H9 (cell line): ENCODE measurements at regions not wholly inside any gene's neighbourhood (a gene's known extent, or its start where the extent isn't known, plus 50 kb on each side); places are given as distances from the start of the nearest gene placed in this dataset.

Experiments used
- DNase-seq: peaks from one replicate; pipeline ENCODE4 v3.0.0-alpha.2; 2017
- H2AFZ ChIP-seq: one replicate; pipeline ENCODE4 v1.6.1; 2013; ENCODE audit warnings: mild to moderate bottlenecking, low read length, control low read depth, moderate library complexity
- H2AK5ac ChIP-seq: 2 replicates; pipeline ENCODE4 v1.6.1; 2013; ENCODE audit warnings: low read length, control low read depth, mixed read lengths; ENCODE audit not compliant: insufficient read length
- H2BK120ac ChIP-seq: one replicate; pipeline ENCODE4 v1.6.1; 2013; ENCODE audit warnings: low read depth, mild to moderate bottlenecking, low read length, control low read depth, inconsistent platforms; ENCODE audit not compliant: poor library complexity, severe bottlenecking
- H2BK12ac ChIP-seq: 2 replicates; pipeline ENCODE4 v1.6.1; 2013; ENCODE audit warnings: low read length, control low read depth, mixed read lengths, low read depth; ENCODE audit not compliant: insufficient read length
- H2BK15ac ChIP-seq: 2 replicates; pipeline ENCODE4 v1.6.1; 2013; ENCODE audit warnings: low read depth, low read length, control low read depth
- H2BK20ac ChIP-seq: one replicate; pipeline ENCODE4 v1.6.1; 2013; ENCODE audit warnings: low read depth, mild to moderate bottlenecking, low read length, control low read depth, inconsistent platforms; ENCODE audit not compliant: poor library complexity, severe bottlenecking
- H2BK5ac ChIP-seq: 2 replicates; pipeline ENCODE4 v1.6.1; 2013; ENCODE audit warnings: low read length, control low read depth, mixed read lengths; ENCODE audit not compliant: insufficient read length
- H3K14ac ChIP-seq: 2 replicates; pipeline ENCODE4 v1.6.1; 2013; ENCODE audit warnings: low read length, control low read depth; ENCODE audit not compliant: insufficient read depth
- H3K18ac ChIP-seq: 2 replicates; pipeline ENCODE4 v1.6.1; 2013; ENCODE audit warnings: low read depth, mild to moderate bottlenecking, mixed read lengths, low read length, control low read depth; ENCODE audit not compliant: insufficient read length
- H3K23ac ChIP-seq: 2 replicates; pipeline ENCODE4 v1.6.1; 2013; ENCODE audit warnings: low read length, control low read depth, mixed read lengths, low read depth; ENCODE audit not compliant: insufficient read length
- H3K23me2 ChIP-seq: 2 replicates; pipeline ENCODE4 v1.6.1; 2013; ENCODE audit warnings: low read depth, mild to moderate bottlenecking, mixed read lengths, low read length, control low read depth; ENCODE audit not compliant: insufficient read length, poor library complexity, severe bottlenecking
- H3K27ac ChIP-seq: 2 replicates; pipeline ENCODE4 v1.5.1; 2013; ENCODE audit warnings: low read length, control low read depth, mixed read lengths, low read depth; ENCODE audit not compliant: insufficient read length
- H3K27me3 ChIP-seq: 2 replicates; pipeline ENCODE4 v1.6.1; 2013; ENCODE audit warnings: low read length, control low read depth, inconsistent platforms; ENCODE audit not compliant: insufficient read depth
- H3K4ac ChIP-seq: 2 replicates; pipeline ENCODE4 v1.6.1; 2013; ENCODE audit warnings: low read depth, mild to moderate bottlenecking, control low read depth, inconsistent platforms, low read length, moderate library complexity
- H3K4me1 ChIP-seq: 2 replicates; pipeline ENCODE4 v1.6.1; 2013; ENCODE audit warnings: low read length, control low read depth, inconsistent platforms; ENCODE audit not compliant: insufficient read depth
- H3K4me2 ChIP-seq: 2 replicates; pipeline ENCODE4 v1.6.1; 2013; ENCODE audit warnings: low read length, control low read depth, mixed read lengths; ENCODE audit not compliant: insufficient read length, insufficient read depth
- H3K56ac ChIP-seq: 2 replicates; pipeline ENCODE4 v1.6.1; 2013; ENCODE audit warnings: low read depth, mild to moderate bottlenecking, mixed read lengths, low read length, control low read depth; ENCODE audit not compliant: insufficient read length
- H3K79me1 ChIP-seq: 2 replicates; pipeline ENCODE4 v1.6.1; 2013; ENCODE audit warnings: low read depth, mild to moderate bottlenecking, moderate library complexity, low read length, control low read depth, inconsistent platforms; ENCODE audit not compliant: insufficient read depth, poor library complexity, severe bottlenecking
- H3K79me2 ChIP-seq: 2 replicates; pipeline ENCODE4 v1.6.1; 2013; ENCODE audit warnings: low read length, control low read depth, inconsistent platforms; ENCODE audit not compliant: insufficient read depth
- H3K9ac ChIP-seq: 2 replicates; pipeline ENCODE4 v1.6.1; 2013; ENCODE audit warnings: low read length, control low read depth, mixed read lengths; ENCODE audit not compliant: insufficient read length; ENCODE audit errors: extremely low read depth
- H3K9me3 ChIP-seq: one replicate; pipeline ENCODE4 v1.6.1; 2013; ENCODE audit warnings: low read depth, low read length, inconsistent platforms; ENCODE audit not compliant: control insufficient read depth
- H3T11ph ChIP-seq: one replicate; pipeline ENCODE4 v1.6.1; 2013; ENCODE audit warnings: mild to moderate bottlenecking, low read length, control low read depth, inconsistent platforms
- H4K20me1 ChIP-seq: one replicate; pipeline ENCODE4 v1.6.1; 2013; ENCODE audit not compliant: control insufficient read depth, insufficient read length, insufficient read depth
- H4K5ac ChIP-seq: 2 replicates; pipeline ENCODE4 v1.6.1; 2013; ENCODE audit warnings: low read depth, mild to moderate bottlenecking, mixed read lengths, low read length, control low read depth; ENCODE audit not compliant: insufficient read length
- H4K8ac ChIP-seq: replicated peaks from 2 replicates; pipeline ENCODE4 v1.6.1; 2013; ENCODE audit warnings: low read length, control low read depth, mixed read lengths, low read depth; ENCODE audit not compliant: insufficient read length
- H4K91ac ChIP-seq: 2 replicates; pipeline ENCODE4 v1.6.1; 2013; ENCODE audit warnings: low read depth, mild to moderate bottlenecking, moderate library complexity, mixed read lengths, low read length, control low read depth; ENCODE audit not compliant: insufficient read length
- H3K27ac Mint-ChIP-seq, 3 experiments: 2 replicates in 2 of 3; 3 replicates in 1 of 3; pipeline ENCODE4 v1.8.0; 2020 to 2021; ENCODE audit warnings: mixed read lengths in 3 of 3, mild to moderate bottlenecking in 1 of 3, moderate library complexity in 1 of 3
- H3K27me3 Mint-ChIP-seq: 2 replicates; pipeline ENCODE4 v1.8.0; 2021; ENCODE audit warnings: low read depth, mild to moderate bottlenecking, moderate library complexity, mixed read lengths
- H3K36me3 Mint-ChIP-seq, 3 experiments: 2 replicates in 2 of 3; 3 replicates in 1 of 3; pipeline ENCODE4 v1.8.0; 2020 to 2021; ENCODE audit warnings: low read depth in 3 of 3, mixed read lengths in 3 of 3; ENCODE audit not compliant: insufficient read depth in 1 of 3
- H3K4me1 Mint-ChIP-seq, 2 experiments: 2 replicates each; pipeline ENCODE4 v1.8.0; 2020; ENCODE audit warnings: mixed read lengths in 2 of 2
- H3K4me3 Mint-ChIP-seq, 2 experiments: 2 replicates in 1 of 2; 3 replicates in 1 of 2; pipeline ENCODE4 v1.8.0; 2020 to 2021; ENCODE audit warnings: mild to moderate bottlenecking in 2 of 2, mixed read lengths in 2 of 2, moderate library complexity in 1 of 2
- H3K9me3 Mint-ChIP-seq, 2 experiments: 2 replicates in 1 of 2; 3 replicates in 1 of 2; pipeline ENCODE4 v1.8.0; 2020; ENCODE audit warnings: mild to moderate bottlenecking in 2 of 2, mixed read lengths in 2 of 2, moderate library complexity in 1 of 2
- WGBS: extraction: QIAGEN DNeasy Blood & Tissue Kit; methylation state at CpG from one replicate; pipeline ENCODE4 v1.1.7; 2013; ENCODE audit warnings: missing lambda C conversion rate, low lambda C conversion rate, mixed read lengths; ENCODE audit not compliant: insufficient read length; ENCODE audit errors: extremely low coverage; 5-methylcytosine and 5-hydroxymethylcytosine counted together
- TF ChIP-seq, protein P1 (sequence below): fragments of 200-600 bp; sonication (generic); conservative IDR thresholded peaks from 3 replicates; pipeline ENCODE4 v1.8.0; 2021; ENCODE audit warnings: antibody characterized with exemption, mild to moderate bottlenecking

DNA sequence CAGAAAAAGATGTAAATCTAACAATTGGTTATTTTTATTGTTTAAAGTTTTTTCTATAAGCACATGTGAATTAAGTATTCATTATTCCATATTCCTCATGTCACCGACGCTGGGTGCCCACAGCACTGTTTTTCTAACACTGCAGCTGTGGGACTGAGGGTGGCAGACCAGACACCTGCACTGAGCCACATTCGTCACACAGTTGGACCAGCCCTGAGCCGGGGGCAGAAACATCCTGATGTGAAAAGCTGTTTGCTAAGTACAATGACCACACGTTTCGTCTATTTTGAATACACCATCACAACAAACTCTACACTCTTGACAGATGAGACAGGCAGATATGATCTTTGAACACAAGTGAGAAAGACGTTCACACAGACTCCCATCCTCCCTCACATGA is 749.5 kb downstream of the KCNJ18 start:
- Histone ChIP-seq H2AK5ac (no peak overlapping the region), H2BK20ac (no peak overlapping the region), H3K79me1 (no peaks in the 10 kb centered on the region), H3K27me3 (no peaks in the 10 kb centered on the region), H3K4me2 (no peak overlapping the region), H4K8ac (no peak overlapping the region), H3K79me2 (no peaks in the 10 kb centered on the region), H4K5ac (no peak overlapping the region), H3K4ac (no peak overlapping the region), H2BK12ac (no peak overlapping the region), H4K20me1 (no peaks in the 10 kb centered on the region), H3K9me3 (peaks cover 83% of the 10 kb centered on the region), H3K18ac (no peak overlapping the region), H2BK5ac (no peak overlapping the region), H3K27ac (no peak overlapping the region), H2BK120ac (no peak overlapping the region), H2AFZ (no peak overlapping the region), H3K14ac (no peak overlapping the region), H3K23me2 (no peaks in the 10 kb centered on the region), H3K4me1 (no peaks in the 10 kb centered on the region), H3T11ph (no peak overlapping the region), H4K91ac (no peak overlapping the region), H2BK15ac (no peak overlapping the region), H3K23ac (no peak overlapping the region), H3K56ac (no peak overlapping the region), H3K9ac (no peak overlapping the region)
- no peak overlapping the region for H3K27ac Mint-ChIP-seq
- peaks cover 4% of the 10 kb centered on the region for H3K27me3 Mint-ChIP-seq
- peaks cover 79 to 83% of the 10 kb centered on the region in 2 experiments for H3K9me3 Mint-ChIP-seq
- peaks cover 17 to 40% (median 22%) of the 10 kb centered on the region in 3 experiments for H3K36me3 Mint-ChIP-seq
- TF ChIP-seq, protein P1, sequence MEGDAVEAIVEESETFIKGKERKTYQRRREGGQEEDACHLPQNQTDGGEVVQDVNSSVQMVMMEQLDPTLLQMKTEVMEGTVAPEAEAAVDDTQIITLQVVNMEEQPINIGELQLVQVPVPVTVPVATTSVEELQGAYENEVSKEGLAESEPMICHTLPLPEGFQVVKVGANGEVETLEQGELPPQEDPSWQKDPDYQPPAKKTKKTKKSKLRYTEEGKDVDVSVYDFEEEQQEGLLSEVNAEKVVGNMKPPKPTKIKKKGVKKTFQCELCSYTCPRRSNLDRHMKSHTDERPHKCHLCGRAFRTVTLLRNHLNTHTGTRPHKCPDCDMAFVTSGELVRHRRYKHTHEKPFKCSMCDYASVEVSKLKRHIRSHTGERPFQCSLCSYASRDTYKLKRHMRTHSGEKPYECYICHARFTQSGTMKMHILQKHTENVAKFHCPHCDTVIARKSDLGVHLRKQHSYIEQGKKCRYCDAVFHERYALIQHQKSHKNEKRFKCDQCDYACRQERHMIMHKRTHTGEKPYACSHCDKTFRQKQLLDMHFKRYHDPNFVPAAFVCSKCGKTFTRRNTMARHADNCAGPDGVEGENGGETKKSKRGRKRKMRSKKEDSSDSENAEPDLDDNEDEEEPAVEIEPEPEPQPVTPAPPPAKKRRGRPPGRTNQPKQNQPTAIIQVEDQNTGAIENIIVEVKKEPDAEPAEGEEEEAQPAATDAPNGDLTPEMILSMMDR, result no peak
- H3K4me1 Mint-ChIP-seq, result no peaks in the 10 kb centered on the region
- DNase-seq, result no peak
- WGBS, result no CpG with 5 or more reads among the region's 7 CpGs
- H3K4me3 Mint-ChIP-seq, result no peak overlapping the region
